HUES6 (cell line): ENCODE measurements at regions not wholly inside any gene's neighbourhood (a gene's known extent, or its start where the extent isn't known, plus 50 kb on each side); places are given as distances from the start of the nearest gene placed in this dataset.

Experiments
- H3K27ac ChIP-seq: 2 replicates; pipeline ENCODE4 v1.7.0; 2013; ENCODE audit warnings: low read depth, mild to moderate bottlenecking, low read length, inconsistent platforms
- H3K27me3 ChIP-seq: 2 replicates; pipeline ENCODE4 v1.6.1; 2013; ENCODE audit warnings: low read length; ENCODE audit not compliant: control insufficient read depth, insufficient read depth
- H3K36me3 ChIP-seq: 2 replicates; pipeline ENCODE4 v1.6.1; 2013; ENCODE audit warnings: low read length; ENCODE audit not compliant: control insufficient read depth, insufficient read depth
- H3K4me1 ChIP-seq: 2 replicates; pipeline ENCODE4 v1.6.1; 2013; ENCODE audit warnings: low read length; ENCODE audit not compliant: control insufficient read depth, insufficient read depth
- H3K4me3 ChIP-seq: 2 replicates; pipeline ENCODE4 v1.5.1; 2013; ENCODE audit warnings: low read depth, low read length
- H3K9ac ChIP-seq: one replicate; pipeline ENCODE4 v1.6.1; 2013; ENCODE audit warnings: mild to moderate bottlenecking, low read length
- H3K9me3 ChIP-seq: 2 replicates; pipeline ENCODE4 v1.6.1; 2013; ENCODE audit warnings: low read depth, low read length; ENCODE audit not compliant: control insufficient read depth, insufficient read depth

- Histone ChIP-seq H3K27ac (no peak overlapping the region), H3K4me3 (no peak overlapping the region), H3K36me3 (no peaks in the 10 kb centered on the region), H3K4me1 (no peaks in the 10 kb centered on the region), H3K9me3 (no peaks in the 10 kb centered on the region), H3K27me3 (no peaks in the 10 kb centered on the region), H3K9ac (no peak overlapping the region)
These were observed 149.1 kb downstream of the BMP4 start for GRCh38 chr14:53807542-53807941.

- H3K9ac ChIP-seq, result no peak overlapping the region
- no peaks in the 10 kb centered on the region for H3K4me1 ChIP-seq
- no peaks in the 10 kb centered on the region for H3K36me3 ChIP-seq
- no peak overlapping the region for H3K27ac ChIP-seq
- H3K9me3 ChIP-seq, result no peaks in the 10 kb centered on the region
- no peak overlapping the region for H3K4me3 ChIP-seq
- H3K27me3 ChIP-seq, result no peaks in the 10 kb centered on the region
These were observed 149.5 kb downstream of the BMP4 start for GRCh38 chr14:53807108-53807507.

- no peaks in the 10 kb centered on the region for H3K36me3 ChIP-seq
- no peaks in the 10 kb centered on the region for H3K4me1 ChIP-seq
- no peak overlapping the region for H3K27ac ChIP-seq
- H3K27me3 ChIP-seq, result no peaks in the 10 kb centered on the region
- no peaks in the 10 kb centered on the region for H3K9me3 ChIP-seq
- no peak overlapping the region for H3K9ac ChIP-seq
- no peak overlapping the region for H3K4me3 ChIP-seq
These were observed 159.9 kb downstream of the BMP4 start for GRCh38 chr14:53796734-53797133.

- Histone ChIP-seq H3K36me3 (no peaks in the 10 kb centered on the region), H3K9ac (no peak overlapping the region), H3K4me1 (no peaks in the 10 kb centered on the region), H3K9me3 (no peaks in the 10 kb centered on the region), H3K27ac (no peak overlapping the region), H3K27me3 (no peaks in the 10 kb centered on the region), H3K4me3 (no peak overlapping the region)
These were observed 162.7 kb downstream of the BMP4 start for GRCh38 chr14:53793790-53794505.

- no peak overlapping the region for H3K9ac ChIP-seq
- H3K4me1 ChIP-seq, result no peaks in the 10 kb centered on the region
- no peak overlapping the region for H3K27ac ChIP-seq
- no peak overlapping the region for H3K4me3 ChIP-seq
- no peaks in the 10 kb centered on the region for H3K9me3 ChIP-seq
- no peaks in the 10 kb centered on the region for H3K27me3 ChIP-seq
- H3K36me3 ChIP-seq, result no peaks in the 10 kb centered on the region
These were observed 163.7 kb downstream of the BMP4 start for GRCh38 chr14:53792909-53793308.

- Histone ChIP-seq H3K27me3 (no peaks in the 10 kb centered on the region), H3K36me3 (no peaks in the 10 kb centered on the region), H3K4me1 (no peaks in the 10 kb centered on the region), H3K27ac (no peak overlapping the region), H3K9ac (no peak overlapping the region), H3K9me3 (no peaks in the 10 kb centered on the region), H3K4me3 (no peak overlapping the region)
These were observed 165.7 kb downstream of the BMP4 start for GRCh38 chr14:53790731-53791500.

GRCh38 chr14:53788566-53788965, 168.1 kb downstream of the BMP4 start:
- Histone ChIP-seq H3K4me1 (no peaks in the 10 kb centered on the region), H3K9me3 (no peaks in the 10 kb centered on the region; the same call in 1 of the 2 replicates), H3K9ac (no peak overlapping the region), H3K27ac (no peak overlapping the region), H3K27me3 (no peaks in the 10 kb centered on the region), H3K36me3 (no peaks in the 10 kb centered on the region), H3K4me3 (no peak overlapping the region)

GRCh38 chr14:53786045-53786444, 170.6 kb downstream of the BMP4 start:
- H3K9me3 ChIP-seq, result no peaks in the 10 kb centered on the region; the same call in 1 of the 2 replicates
- H3K9ac ChIP-seq, result no peak overlapping the region
- no peak overlapping the region for H3K4me3 ChIP-seq
- no peaks in the 10 kb centered on the region for H3K36me3 ChIP-seq
- no peaks in the 10 kb centered on the region for H3K27me3 ChIP-seq
- H3K4me1 ChIP-seq, result no peaks in the 10 kb centered on the region
- H3K27ac ChIP-seq, result no peak overlapping the region

GRCh38 chr14:53784688-53785087, 171.9 kb downstream of the BMP4 start:
- no peak overlapping the region for H3K4me3 ChIP-seq
- H3K36me3 ChIP-seq, result no peaks in the 10 kb centered on the region
- H3K27me3 ChIP-seq, result no peaks in the 10 kb centered on the region
- no peaks in the 10 kb centered on the region for H3K4me1 ChIP-seq
- no peak overlapping the region for H3K9ac ChIP-seq
- no peaks in the 10 kb centered on the region; the same call in 1 of the 2 replicates for H3K9me3 ChIP-seq
- no peak overlapping the region for H3K27ac ChIP-seq

GRCh38 chr14:53783256-53783655, 173.4 kb downstream of the BMP4 start:
- Histone ChIP-seq H3K4me1 (no peaks in the 10 kb centered on the region), H3K27ac (no peak overlapping the region), H3K9ac (no peak overlapping the region), H3K4me3 (no peak overlapping the region), H3K36me3 (no peaks in the 10 kb centered on the region), H3K27me3 (no peaks in the 10 kb centered on the region), H3K9me3 (no peaks in the 10 kb centered on the region; the same call in 1 of the 2 replicates)

GRCh38 chr14:53780051-53780555, 176.5 kb downstream of the BMP4 start:
- Histone ChIP-seq H3K36me3 (no peaks in the 10 kb centered on the region), H3K9ac (no peak overlapping the region), H3K4me1 (no peaks in the 10 kb centered on the region), H3K27ac (no peak overlapping the region), H3K9me3 (no peaks in the 10 kb centered on the region; the same call in 1 of the 2 replicates), H3K4me3 (no peak overlapping the region), H3K27me3 (no peaks in the 10 kb centered on the region)
